GM18867 (cell line): ENCODE measurements at regions not wholly inside any gene's neighbourhood (a gene's known extent, or its start where the extent isn't known, plus 50 kb on each side); places are given as distances from the start of the nearest gene placed in this dataset.

Source experiments
- ATAC-seq: cut with Tn5 transposase; IDR thresholded peaks from one replicate; pipeline ENCODE4 v1.9.1; 2021; ENCODE audit warnings: mild to moderate bottlenecking, moderate library complexity; ENCODE audit not compliant: unreplicated experiment

DNA sequence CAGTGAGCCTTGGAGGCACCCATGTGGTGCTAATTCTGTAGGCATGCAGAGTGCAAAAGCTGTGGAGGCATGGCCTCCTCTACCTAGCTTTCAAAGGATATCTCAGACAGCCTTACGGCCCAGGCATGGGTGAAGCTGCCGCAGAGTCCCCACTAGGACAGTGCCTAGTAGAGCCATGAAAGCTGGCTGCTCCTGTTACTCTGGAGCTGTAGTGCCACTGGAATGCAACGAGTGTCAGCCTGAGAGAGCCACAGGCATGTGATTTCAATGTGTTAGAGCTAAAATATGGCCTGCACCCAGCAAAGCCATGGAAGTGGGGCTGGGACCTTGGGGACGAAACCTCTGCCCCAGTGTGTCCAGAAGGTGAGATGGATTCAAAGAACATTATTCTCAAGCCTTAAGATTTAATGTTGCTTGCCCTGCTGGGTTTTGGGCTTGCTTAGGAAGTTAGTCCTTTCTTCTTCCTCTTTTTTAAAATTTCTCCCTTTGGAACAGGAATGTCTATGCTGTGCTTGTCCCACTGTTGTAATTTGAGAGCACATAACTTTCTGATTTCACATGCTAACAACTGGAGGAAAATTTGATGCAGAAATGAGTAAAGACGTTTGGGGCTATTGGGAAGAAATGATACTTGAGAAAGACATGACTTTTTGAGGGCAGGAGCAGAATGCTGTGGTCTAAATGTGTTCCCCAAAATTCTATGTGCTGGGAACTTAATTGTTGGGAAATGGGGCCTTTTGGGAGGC lies 298.4 kb downstream of the PSAT1 start:
- no peak for ATAC-seq

DNA sequence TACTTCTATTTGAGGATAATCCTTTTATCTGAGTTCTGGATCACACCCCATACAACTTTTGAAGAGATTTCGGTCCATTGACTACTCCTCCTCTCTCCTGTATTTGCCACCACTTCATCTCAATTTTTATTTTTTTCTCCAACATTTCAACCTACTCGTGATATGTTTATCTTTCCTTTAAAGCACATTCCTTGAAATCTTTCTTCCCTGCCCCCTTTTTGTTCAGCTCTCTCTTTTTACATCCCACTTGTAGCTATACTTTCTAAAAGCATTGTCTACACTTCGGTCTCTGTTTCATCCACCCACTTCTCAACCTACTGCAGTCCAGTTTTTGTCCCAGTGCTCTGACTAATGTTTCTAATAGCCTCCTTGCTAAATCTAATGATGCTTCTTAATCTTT lies 299.4 kb downstream of the PSAT1 start:
- no peak for ATAC-seq

DNA sequence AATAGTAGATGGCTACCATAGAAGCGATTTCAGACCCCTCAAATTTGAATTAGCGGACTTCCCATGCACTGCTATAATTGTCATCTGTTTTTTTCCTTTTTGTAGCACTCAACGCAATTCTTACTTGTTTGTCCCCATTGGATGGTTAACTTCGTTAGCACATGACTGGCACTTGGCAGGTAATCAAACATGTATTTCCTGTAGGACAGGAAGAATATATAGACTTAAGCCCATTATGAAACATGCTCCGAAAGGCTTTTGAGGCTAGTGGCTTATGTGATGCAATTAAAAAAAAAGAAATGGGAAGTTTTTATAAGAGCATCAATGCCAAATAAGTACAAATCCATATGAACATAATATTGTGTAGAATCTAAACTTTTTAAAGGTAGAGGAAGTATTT lies 301.2 kb downstream of the PSAT1 start:
- ATAC-seq = no peak

DNA sequence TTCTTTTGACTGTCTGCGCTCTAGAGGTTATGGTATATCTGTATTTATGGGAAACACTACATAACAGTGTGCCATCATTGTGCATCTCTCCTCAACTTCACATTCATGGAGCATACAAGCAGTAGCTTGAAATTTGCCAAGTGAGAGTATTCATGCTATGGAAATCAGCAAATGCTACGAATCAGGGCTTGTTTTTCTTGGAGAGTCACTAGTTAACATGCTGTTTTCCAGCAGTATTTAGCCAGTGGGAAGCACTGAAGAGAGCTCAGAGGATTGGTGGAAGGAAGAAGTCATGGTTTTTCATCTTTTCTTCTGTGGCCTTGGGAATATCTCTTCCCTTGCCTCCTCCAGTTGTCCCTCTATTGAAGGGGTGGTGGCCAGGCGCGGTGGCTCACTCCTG lies 303.0 kb downstream of the PSAT1 start:
- no peak for ATAC-seq

DNA sequence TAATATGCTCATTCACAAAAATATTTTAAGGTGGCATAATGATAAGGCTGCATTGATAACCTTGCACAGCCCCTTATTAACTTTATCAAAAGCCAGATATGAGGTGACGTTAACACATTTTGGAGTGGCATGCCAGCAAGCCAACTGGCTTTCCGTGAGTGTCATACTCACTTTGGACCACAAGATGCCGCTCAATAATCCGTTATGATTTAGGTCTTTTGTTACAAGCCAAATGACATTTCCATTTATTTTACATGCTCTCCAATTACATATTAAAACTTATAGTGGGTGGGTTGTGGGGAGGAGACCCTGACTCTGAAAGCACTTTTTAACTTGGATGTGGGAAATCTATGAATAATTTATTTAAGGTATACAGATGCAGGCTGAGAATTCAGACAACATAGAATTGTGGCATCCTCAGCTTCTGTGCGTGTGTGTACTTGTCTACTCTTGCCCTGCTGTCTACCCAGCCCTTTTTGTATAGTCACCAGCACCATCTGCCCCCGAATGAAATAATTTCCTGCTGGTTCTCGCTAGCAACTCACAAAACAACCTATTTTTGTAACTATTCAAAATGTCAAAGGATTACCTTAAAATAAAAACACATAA lies 305.1 kb downstream of the PSAT1 start:
- peak; percentile 88 for ATAC-seq

DNA sequence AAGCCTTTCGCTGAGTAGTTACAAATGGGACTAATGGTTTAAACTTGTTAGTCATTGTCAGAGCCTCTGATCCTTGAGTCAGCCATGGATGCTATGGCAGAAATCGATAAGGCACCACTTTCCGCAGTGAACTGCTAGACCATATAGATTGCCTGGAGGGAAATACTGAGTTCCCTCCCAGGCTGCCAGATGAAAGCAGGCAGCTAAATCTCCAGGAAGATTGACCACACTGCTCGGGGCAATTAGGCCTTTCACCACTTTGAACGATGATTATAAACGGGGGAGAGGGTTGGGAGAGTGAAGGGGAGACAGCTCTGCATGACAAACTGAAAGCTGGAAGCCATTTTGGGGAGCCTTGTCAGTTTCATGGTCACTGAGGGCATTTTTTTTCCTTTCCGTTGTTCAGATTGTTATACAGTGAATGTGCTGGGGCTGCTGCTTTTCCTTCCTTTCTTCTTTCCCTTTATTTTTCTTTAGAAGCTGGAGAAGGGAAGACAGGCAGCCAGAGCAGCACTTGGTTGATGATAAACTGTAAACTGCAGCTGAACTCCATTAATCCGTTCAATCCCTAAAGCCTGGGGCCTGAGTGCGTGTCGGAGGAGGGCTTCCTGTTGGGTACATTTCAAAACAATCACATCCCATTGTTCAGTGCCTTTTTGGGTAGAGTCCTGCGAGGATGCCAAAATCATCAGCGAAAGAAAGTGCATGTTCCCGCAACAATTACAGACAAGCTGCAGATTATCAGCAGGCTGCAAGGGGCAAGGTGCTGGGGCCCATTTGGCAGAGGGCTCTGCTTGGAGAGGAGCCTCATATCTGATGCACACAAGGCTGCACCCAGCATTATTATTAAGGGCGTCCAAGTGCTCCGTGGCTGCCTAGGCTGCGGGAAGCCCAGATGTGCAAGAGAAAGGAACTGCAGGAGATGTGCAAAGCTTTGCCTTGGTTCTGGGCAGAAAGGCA lies 308.4 kb downstream of the PSAT1 start:
- ATAC-seq = no peak

DNA sequence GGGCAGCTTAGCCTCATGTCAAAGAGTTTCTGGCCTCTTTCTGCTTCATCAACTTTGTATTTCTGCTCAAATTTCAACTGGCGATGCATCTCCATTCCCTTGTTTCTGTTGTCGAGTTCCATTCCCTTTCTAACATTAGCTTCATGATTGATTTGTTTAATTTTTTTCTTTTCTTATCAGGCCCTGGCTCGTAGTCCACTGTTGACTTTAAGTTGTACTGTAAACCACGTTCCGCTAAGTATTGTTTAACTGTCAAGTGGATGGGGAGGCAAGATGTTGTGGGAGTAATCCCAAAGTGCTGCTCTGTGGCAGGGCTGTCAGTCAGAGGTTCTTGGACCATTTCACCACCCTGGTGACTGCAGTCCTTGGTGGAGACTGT lies 309.1 kb downstream of the PSAT1 start:
- no peak for ATAC-seq

DNA sequence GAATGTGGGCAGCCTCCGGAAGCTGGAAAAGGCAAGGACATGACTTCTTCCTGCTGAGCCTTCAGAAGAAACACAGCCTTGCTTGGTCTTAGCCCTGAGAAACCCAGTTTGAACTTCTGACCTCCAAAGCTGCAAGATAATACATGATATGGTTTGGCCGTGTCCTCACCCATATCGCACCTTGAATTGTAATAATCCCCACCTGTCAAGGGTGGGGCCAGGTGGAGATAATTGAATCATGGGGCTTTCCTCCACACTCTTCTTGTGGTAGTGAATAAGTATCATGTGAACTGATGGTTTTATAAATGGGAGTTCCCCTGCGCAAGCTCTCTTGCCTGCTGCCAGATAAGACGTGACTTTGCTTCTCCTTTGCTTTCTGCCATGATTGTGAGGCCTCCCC lies 310.9 kb downstream of the PSAT1 start:
- no peak for ATAC-seq

DNA sequence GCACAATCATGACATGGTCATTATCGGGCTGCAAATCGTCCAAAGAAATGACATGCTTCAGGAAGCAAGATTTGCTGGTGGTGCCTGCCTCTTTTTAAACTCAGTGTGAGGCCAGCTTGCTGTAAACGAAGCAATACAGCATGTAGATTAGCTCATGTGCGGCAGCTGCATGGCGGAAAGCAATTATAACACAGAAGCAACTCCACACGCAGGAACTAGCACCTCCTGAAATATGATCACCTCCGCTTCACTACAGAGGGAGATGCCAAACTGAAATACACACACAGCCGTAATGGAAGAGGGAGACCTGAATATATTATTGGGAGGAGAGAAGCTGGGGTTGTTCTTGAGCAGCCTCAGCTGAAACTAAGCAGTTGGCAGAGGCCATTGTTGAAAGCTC lies 312.5 kb downstream of the PSAT1 start:
- no peak for ATAC-seq

DNA sequence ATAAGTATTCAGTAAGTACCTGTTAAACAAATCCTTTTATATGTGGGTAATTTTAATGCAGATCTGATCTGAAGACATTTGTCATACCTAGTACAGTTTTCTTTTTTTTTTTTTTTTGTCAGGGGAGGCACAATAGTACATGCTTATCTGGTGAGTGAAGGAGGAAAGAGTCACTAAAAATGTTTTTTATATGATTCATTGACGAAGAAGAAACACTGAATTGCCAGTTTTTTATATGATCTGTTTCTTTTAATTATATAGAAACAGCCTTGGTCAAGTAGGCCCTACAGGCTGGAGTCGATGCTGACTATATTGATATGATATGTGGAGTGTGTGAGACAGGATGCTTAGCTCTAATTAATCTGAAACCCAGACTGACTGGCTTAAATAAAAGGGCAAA lies 315.2 kb downstream of the PSAT1 start:
- ATAC-seq = no peak

DNA sequence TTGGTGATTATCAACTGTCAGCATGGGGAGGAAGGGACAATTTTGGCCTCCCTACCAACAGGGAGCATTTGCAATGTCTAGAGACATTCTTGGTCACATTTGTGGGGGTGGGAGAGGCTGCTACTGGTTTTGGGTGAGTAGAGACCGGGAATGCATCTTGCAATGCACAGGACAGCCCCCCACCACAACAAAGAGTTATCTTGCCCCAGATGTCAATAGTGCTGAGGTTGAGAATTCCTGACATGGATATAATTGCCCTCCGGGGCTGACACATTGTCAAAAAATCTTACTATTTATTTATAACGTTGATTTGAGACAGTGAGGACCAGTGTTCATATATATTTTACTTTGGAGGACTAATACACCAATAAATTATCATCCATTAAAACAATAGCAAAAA lies 316.1 kb downstream of the PSAT1 start:
- ATAC-seq = no peak

DNA sequence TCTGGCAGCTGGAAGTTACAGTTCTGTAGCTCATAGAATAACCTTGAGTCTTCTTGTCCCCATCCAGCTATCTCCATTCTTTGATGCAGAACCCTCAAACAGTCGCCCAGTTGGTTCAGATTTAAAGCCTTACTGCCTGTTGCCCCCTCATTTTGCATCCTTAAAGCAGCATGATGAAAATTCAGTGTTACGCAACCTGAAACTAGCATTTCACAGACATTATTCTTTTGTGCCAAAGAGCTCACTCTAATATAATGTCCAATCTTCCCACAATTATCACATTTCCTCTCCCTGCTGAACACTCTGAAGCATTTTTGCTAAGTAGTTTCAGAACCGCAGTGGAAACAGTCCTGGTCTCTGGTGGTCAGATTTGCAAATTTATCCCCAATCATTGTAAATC lies 318.0 kb downstream of the PSAT1 start:
- ATAC-seq = no peak

DNA sequence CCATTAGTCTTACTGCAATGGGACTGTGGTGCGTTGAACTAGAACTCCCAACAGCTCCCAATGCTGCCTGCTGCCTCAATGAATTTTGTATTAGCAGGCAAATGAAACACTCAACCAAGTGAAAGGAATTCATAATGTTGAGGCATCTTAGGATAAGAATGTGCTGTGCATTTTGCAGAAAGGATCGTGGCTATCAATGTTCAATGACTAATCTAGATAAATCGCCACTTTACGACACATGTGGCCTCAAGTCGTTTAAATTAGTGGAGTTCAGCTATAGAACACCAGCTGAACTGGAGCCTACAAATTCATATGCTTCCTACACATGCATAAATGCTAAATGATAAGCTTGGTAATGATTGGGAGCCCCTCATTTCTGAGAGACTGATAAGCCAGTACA lies 318.4 kb downstream of the PSAT1 start:
- ATAC-seq = no peak

DNA sequence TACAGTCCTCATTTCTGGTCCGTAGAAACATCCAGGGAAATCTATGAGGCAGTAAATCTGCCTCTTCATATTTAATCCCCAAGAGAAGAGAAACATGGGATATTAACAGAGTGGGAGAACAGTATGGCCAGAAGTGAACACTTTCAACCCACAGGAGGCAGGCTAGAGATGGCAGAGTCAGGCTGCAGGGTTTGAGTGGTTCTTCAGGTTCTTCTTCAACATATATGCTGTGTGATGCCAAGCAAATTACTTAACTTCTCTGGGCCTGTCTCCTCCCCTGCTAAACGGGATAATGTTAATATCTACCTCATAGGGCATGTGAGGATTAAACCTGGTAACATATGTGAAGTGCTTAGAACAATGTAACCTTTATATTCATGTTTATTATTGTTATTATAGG lies 321.8 kb downstream of the PSAT1 start:
- no peak for ATAC-seq

DNA sequence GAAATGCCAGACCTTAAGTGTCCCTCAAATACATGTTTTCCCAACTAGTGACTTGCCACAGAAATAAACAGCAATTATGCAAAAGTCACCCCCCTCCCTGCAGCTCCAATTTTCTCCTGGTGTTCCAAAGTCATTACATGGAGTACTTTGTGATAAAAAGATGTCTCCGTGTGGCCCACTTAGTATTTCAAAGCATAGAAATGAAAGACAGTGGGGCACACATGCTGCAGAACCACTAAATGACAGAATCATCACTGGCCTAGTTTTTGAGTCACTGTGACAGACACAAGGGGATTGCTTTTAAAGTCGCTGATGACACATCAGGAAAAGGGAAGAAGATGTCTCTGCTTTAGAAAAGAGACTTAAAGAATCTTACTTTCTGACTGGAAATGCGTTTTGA lies 323.4 kb downstream of the PSAT1 start:
- ATAC-seq = no peak

DNA sequence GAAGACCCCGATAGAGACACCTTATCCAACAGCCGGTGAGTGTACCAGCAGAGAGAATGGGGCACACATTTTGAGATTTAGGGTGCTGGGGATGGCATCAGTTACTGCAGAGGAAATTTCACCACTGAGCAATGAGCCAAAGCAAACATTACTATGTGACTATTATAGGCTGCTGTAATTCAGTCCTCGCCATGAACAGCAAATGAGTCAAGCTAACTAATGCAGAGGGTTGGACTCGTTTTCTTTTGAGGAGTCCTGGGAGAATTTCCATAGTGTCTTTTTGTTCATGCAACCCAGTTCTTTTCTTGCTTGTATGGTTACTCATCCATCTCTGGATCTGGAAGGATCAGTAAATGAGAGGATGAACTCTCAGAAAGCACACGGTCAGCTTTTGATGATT lies 323.8 kb downstream of the PSAT1 start:
- no peak for ATAC-seq

DNA sequence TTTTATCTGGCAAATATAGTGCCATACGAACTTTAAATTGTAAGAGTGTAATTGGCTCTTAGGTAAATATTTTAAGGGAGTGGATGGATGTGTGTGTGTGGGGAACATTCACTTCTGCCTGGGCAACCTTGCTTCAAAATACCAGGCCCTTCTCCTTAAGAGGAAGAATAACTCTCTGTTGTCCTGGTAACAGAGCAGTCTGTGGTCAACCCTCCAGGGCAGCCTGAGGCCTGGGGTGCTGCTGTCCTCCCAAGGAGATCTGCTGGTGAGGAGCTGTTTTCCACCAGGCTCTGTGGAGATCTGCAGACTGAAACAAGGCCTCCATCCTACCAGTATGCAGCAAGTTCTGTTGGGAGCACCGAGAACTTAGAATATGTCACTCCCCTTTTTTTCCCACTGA lies 325.2 kb downstream of the PSAT1 start:
- no peak for ATAC-seq

DNA sequence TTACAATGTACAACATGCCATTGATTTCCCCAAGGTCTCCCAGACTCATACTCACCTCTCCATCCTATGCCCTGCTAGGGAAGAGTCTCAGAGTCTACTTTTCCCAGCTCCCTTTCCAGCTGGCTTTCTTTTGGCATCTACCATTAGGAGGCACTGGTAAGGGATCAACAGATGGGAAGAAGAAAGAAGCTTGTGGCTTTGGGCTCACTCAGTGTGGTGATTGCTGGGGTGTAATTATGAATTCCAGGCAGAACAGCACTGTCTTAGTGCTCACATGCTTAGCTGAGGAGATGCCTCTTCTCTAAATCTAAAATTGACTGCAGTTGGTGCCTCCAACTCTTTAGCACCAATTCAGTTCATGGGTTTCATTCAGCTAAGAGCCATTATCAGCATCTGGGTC lies 330.0 kb downstream of the PSAT1 start:
- ATAC-seq = no peak

DNA sequence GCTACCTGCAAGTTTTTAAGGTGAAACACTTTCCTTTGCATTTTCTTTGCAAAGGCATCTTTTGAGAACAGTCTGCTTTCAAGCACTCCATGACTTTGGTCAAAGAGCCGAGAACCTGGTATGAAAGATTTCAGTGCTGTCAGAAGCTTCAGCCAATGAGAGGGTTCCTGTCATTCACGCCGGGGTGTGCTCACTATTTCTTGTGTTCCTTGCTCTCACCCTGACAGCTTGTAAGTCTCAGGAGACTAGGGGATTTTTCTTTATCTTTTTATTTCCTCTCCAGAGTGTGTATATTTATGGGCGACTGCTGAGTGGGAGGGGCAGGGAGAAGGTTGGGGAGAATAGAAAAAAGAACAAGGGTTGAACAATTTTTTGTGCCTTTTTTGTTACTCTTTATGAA lies 334.0 kb downstream of the PSAT1 start:
- no peak for ATAC-seq

DNA sequence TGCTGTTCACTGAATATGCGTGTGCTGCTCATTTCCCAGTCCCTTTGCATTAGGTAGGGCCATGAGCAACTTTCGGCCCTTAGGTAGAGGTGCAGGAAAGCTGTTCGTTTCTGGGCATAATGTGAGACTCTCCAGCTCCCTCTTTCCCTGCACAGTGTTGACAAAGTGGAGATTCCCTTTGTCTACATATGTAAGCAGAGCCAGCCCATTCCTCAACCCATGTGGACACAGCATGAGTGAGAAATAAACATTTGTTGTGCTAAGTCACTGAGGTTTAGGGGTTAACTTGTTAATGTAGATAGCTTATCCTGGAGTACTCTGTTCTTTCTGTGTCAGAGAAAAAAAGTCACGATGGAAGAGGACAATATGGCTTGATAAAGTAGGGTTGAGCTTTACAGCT lies 343.8 kb downstream of the PSAT1 start:
- ATAC-seq = no peak

DNA sequence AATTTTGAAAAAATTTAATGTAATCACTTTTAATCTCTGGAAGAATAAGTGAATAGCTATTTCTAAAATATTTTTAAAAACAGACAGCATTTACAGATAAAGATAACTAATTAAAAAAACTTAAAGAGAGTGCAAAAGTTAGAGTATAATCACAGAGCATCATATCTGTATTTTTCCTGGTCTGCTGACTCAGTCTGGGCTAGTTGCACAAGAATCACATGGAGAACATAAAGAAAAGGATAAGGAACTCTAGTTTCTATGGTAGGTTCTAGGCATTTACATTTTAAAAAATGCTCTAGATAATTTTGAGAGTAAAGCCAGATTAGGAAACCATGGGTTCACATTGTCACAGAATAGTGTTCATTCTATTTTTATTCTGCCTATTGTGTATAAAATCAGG lies 347.4 kb downstream of the PSAT1 start:
- ATAC-seq = no peak

DNA sequence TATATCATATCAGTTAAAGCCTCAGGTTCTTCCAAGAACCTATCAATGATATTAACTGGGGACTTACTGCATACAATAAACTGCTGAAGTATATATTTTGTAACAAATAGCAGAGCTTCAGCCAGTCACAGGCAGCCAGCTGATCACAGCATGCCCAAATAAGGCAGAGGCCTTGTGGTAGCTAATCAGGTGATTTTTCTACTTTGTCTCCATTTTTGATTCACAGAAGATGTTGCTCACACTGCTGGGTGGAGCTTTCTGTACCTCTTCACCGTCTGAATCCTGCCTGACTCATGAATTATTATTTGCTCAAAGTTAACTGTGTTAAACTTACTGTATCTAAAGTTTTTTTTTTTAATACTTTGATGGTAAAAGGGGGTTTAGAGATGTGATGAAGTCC lies 357.4 kb downstream of the PSAT1 start:
- no peak for ATAC-seq
